K562 (cell line): ENCODE measurements at regions not wholly inside any gene's neighbourhood (a gene's known extent, or its start where the extent isn't known, plus 50 kb on each side); places are given as distances from the start of the nearest gene placed in this dataset.

Experiments
- CTCF ChIP-seq, 3 experiments: IDR thresholded peaks in 2 of 3; conservative IDR thresholded peaks in 1 of 3; 2 replicates each; pipeline ENCODE4 v1.5.1; 2011 to 2012; ENCODE audit warnings: low read length in 3 of 3, mild to moderate bottlenecking in 3 of 3, control low read depth in 2 of 3, improper control_type of control experiment in 1 of 3, inconsistent platforms in 1 of 3, low read depth in 1 of 3, mixed read lengths in 1 of 3, moderate library complexity in 1 of 3; ENCODE audit not compliant: insufficient read depth in 2 of 3
- DDX20 ChIP-seq: fragments of 450-650 bp; IDR thresholded peaks from 2 replicates; pipeline ENCODE4 v1.6.1; 2016; ENCODE audit warnings: missing genetic modification characterization, low read depth, mild to moderate bottlenecking, missing compliant biosample characterization, moderate library complexity
- EGR1 ChIP-seq: fragments of 450-650 bp; conservative IDR thresholded peaks from 2 replicates; pipeline ENCODE4 v1.6.1; 2017; ENCODE audit warnings: mild to moderate bottlenecking
- JUNB ChIP-seq: fragments of 450-650 bp; formaldehyde crosslinking; conservative IDR thresholded peaks from 2 replicates; pipeline ENCODE4 v1.4.0; 2020; ENCODE audit warnings: mild to moderate bottlenecking
- JUND ChIP-seq, 2 experiments: IDR thresholded peaks; 2 replicates in 1 of 2; 3 replicates in 1 of 2; pipeline ENCODE4 v1.6.1; 2011; ENCODE audit warnings: borderline replicate concordance in 2 of 2, low read depth in 2 of 2, low read length in 2 of 2, improper control_type of control experiment in 1 of 2, missing biosample characterization in 1 of 2, missing genetic modification characterization in 1 of 2, missing genetic modification reagents in 1 of 2
- LARP7 ChIP-seq: fragments of 450-650 bp; IDR thresholded peaks from 2 replicates; pipeline ENCODE4 v1.6.1; 2016
- NR2F6 ChIP-seq: fragments of 450-650 bp; formaldehyde crosslinking; IDR thresholded peaks from 2 replicates; pipeline ENCODE4 v1.4.0; 2020; ENCODE audit warnings: mild to moderate bottlenecking
- PRPF4 ChIP-seq: fragments of 200-400 bp; formaldehyde crosslinking; IDR thresholded peaks from one replicate; pipeline ENCODE4 v1.6.1; 2017; ENCODE audit warnings: low read length, low read depth, mild to moderate bottlenecking; ENCODE audit not compliant: insufficient read depth, poor library complexity, severe bottlenecking
- TAF1 ChIP-seq: IDR thresholded peaks from 2 replicates; pipeline ENCODE4 v1.6.1; 2011; ENCODE audit warnings: mild to moderate bottlenecking, low read length, moderate library complexity; ENCODE audit not compliant: insufficient read depth, control insufficient read depth, severe bottlenecking; ENCODE audit errors: extremely low read depth
- ZFX ChIP-seq: sonication (generic); formaldehyde crosslinking; IDR thresholded peaks from 2 replicates; pipeline ENCODE4 v1.8.0; 2022; ENCODE audit warnings: mild to moderate bottlenecking, missing genetic modification reagents, moderate library complexity
- ZNF280A ChIP-seq: fragments of 450-650 bp; IDR thresholded peaks from 2 replicates; pipeline ENCODE4 v1.6.1; 2018; ENCODE audit warnings: mild to moderate bottlenecking, low read depth; ENCODE audit not compliant: partially characterized antibody

GRCh38 chr10:52658112-52658511, 114.5 kb downstream of the MBL2 start:
- TF ChIP-seq PRPF4, result no peak
- no peak for TF ChIP-seq EGR1
- no peak for TF ChIP-seq LARP7
- no peak for TF ChIP-seq JUND (IDR thresholded peaks at IDR 0.05; ENCODE audit: borderline replicate concordance, low read depth, low read length)
- TF ChIP-seq JUND (tag; IDR thresholded peaks at IDR 0.05; ENCODE audit: borderline replicate concordance, low read depth, low read length), result no peak
- TF ChIP-seq ZFX (CRISPR knock-in tag), result no peak
- TF ChIP-seq TAF1, result no peak
- TF ChIP-seq DDX20 (tag), result no peak
- TF ChIP-seq CTCF (IDR thresholded peaks at IDR 0.05 in 2 of 3, conservative IDR thresholded peaks at IDR 0.05 in 1 of 3; ENCODE audit: insufficient read depth in 2 of 3, low read depth in 1 of 3, low read length in 3 of 3), result no peak
- no peak for TF ChIP-seq JUNB
- no peak for TF ChIP-seq ZNF280A
- no peak for TF ChIP-seq NR2F6 (CRISPR knock-in tag)
